ENCODE measurements at regions not wholly inside any gene's neighbourhood (a gene's known extent, or its start where the extent isn't known, plus 50 kb on each side); places are given as distances from the start of the nearest gene placed in this dataset.

GRCh38 chr6:91705646-91706045, 1118.8 kb upstream of the MAP3K7 start:
- no peak for DNase-seq (ENCODE audit: low read depth)
- H3K4me3 ChIP-seq (ENCODE audit: low read depth, low read length): no peak overlapping the region
- TF ChIP-seq MAX (IDR thresholded peaks at IDR 0.05; ENCODE audit: low read depth, low read length) (no peak), CTCF (IDR thresholded peaks at IDR 0.05; ENCODE audit: low read depth, low read length) (no peak), POLR2A (IDR thresholded peaks at IDR 0.05; ENCODE audit: extremely low read depth, insufficient read length) (no peak), MYC (IDR thresholded peaks at IDR 0.05; ENCODE audit: low read depth, low read length) (no peak)

GRCh38 chr6:91704531-91704930, 1117.7 kb upstream of the MAP3K7 start:
- H3K4me3 ChIP-seq (ENCODE audit: low read depth, low read length): no peak overlapping the region
- no peak for TF ChIP-seq MYC (IDR thresholded peaks at IDR 0.05; ENCODE audit: low read depth, low read length)
- TF ChIP-seq CTCF (IDR thresholded peaks at IDR 0.05; ENCODE audit: low read depth, low read length): no peak
- TF ChIP-seq POLR2A (IDR thresholded peaks at IDR 0.05; ENCODE audit: extremely low read depth, insufficient read length): no peak
- TF ChIP-seq MAX (IDR thresholded peaks at IDR 0.05; ENCODE audit: low read depth, low read length): no peak
- DNase-seq (ENCODE audit: low read depth): no peak

GRCh38 chr6:91697010-91697695, 1110.3 kb upstream of the MAP3K7 start:
- peak; percentile 12 for DNase-seq (ENCODE audit: low read depth)
- TF ChIP-seq MAX (IDR thresholded peaks at IDR 0.05; ENCODE audit: low read depth, low read length) (no peak), CTCF (IDR thresholded peaks at IDR 0.05; ENCODE audit: low read depth, low read length) (no peak)
- H3K4me3 ChIP-seq (ENCODE audit: low read depth, low read length): no peak overlapping the region

GRCh38 chr6:91695221-91695620, 1108.3 kb upstream of the MAP3K7 start:
- no peak for DNase-seq (ENCODE audit: low read depth)
- TF ChIP-seq MYC (IDR thresholded peaks at IDR 0.05; ENCODE audit: low read depth, low read length) (no peak), MAX (IDR thresholded peaks at IDR 0.05; ENCODE audit: low read depth, low read length) (no peak), CTCF (IDR thresholded peaks at IDR 0.05; ENCODE audit: low read depth, low read length) (no peak), POLR2A (IDR thresholded peaks at IDR 0.05; ENCODE audit: extremely low read depth, insufficient read length) (no peak)

GRCh38 chr6:91694016-91694654, 1107.3 kb upstream of the MAP3K7 start:
- no peak overlapping the region for H3K4me3 ChIP-seq (ENCODE audit: low read depth, low read length)
- no peak for DNase-seq (ENCODE audit: low read depth)
- TF ChIP-seq POLR2A (IDR thresholded peaks at IDR 0.05; ENCODE audit: extremely low read depth, insufficient read length) (no peak), MYC (IDR thresholded peaks at IDR 0.05; ENCODE audit: low read depth, low read length) (no peak)

More at GRCh38 chr6:91695221-91695620, 1108.3 kb upstream of the MAP3K7 start:
- no peak overlapping the region for H3K4me3 ChIP-seq (ENCODE audit: low read depth, low read length)

- DNase-seq (ENCODE audit: low read depth): no peak
- TF ChIP-seq POLR2A (IDR thresholded peaks at IDR 0.05; ENCODE audit: extremely low read depth, insufficient read length) (no peak), MAX (IDR thresholded peaks at IDR 0.05; ENCODE audit: low read depth, low read length) (no peak), CTCF (IDR thresholded peaks at IDR 0.05; ENCODE audit: low read depth, low read length) (no peak), MYC (IDR thresholded peaks at IDR 0.05; ENCODE audit: low read depth, low read length) (no peak)
- no peak overlapping the region for H3K4me3 ChIP-seq (ENCODE audit: low read depth, low read length)
Measured at GRCh38 chr6:91691449-91691848, 1104.6 kb upstream of the MAP3K7 start.
